HG02642 (cell line): ENCODE measurements at regions not wholly inside any gene's neighbourhood (a gene's known extent, or its start where the extent isn't known, plus 50 kb on each side); places are given as distances from the start of the nearest gene placed in this dataset.
"Not testable (repeated sequence)": the region's sequence is repeated elsewhere in the genome, so short reads cannot be mapped to it uniquely, and the experiment has no call there.

ENCODE experiments used
- ATAC-seq: cut with Tn5 transposase; IDR thresholded peaks from one replicate; pipeline ENCODE4 v1.9.1; 2021; ENCODE audit warnings: mild to moderate bottlenecking; ENCODE audit not compliant: unreplicated experiment, poor library complexity

GRCh38 chr13:105702441-105702840, 833.0 kb downstream of the EFNB2 start:
- ATAC-seq: no peak

- no peak for ATAC-seq
Observed at GRCh38 chr13:105692769-105693168, 842.7 kb downstream of the EFNB2 start.

- ATAC-seq: no peak
Observed at GRCh38 chr13:105684216-105684615, 851.2 kb downstream of the EFNB2 start.

GRCh38 chr13:105679838-105680237, 855.6 kb downstream of the EFNB2 start:
- no peak for ATAC-seq

GRCh38 chr13:105678072-105678471, 857.4 kb downstream of the EFNB2 start:
- ATAC-seq: no peak

GRCh38 chr13:105672881-105673280, 862.6 kb downstream of the EFNB2 start:
- no peak for ATAC-seq

GRCh38 chr13:105671131-105671530, 864.3 kb downstream of the EFNB2 start:
- not testable (repeated sequence) for ATAC-seq

- ATAC-seq: no peak
Observed at GRCh38 chr13:105670179-105670990, 865.1 kb downstream of the EFNB2 start.

- no peak for ATAC-seq
Observed at GRCh38 chr13:105665284-105665683, 870.2 kb downstream of the EFNB2 start.

GRCh38 chr13:105663182-105663581, 872.3 kb downstream of the EFNB2 start:
- no peak for ATAC-seq

- no peak for ATAC-seq
Observed at GRCh38 chr13:105660561-105660960, 874.9 kb downstream of the EFNB2 start.

- no peak for ATAC-seq
Observed at GRCh38 chr13:105658431-105658830, 877.0 kb downstream of the EFNB2 start.

GRCh38 chr13:105655046-105655445, 880.4 kb downstream of the EFNB2 start:
- no peak for ATAC-seq

GRCh38 chr13:105643966-105644365, 891.5 kb downstream of the EFNB2 start:
- no peak for ATAC-seq

- ATAC-seq: no peak
Observed at GRCh38 chr13:105642511-105642958, 892.9 kb downstream of the EFNB2 start.

- ATAC-seq: no peak
Observed at GRCh38 chr13:105641121-105641520, 894.3 kb downstream of the EFNB2 start.

GRCh38 chr13:105638426-105638825, 897.0 kb downstream of the EFNB2 start:
- ATAC-seq: no peak

- ATAC-seq: no peak
Observed at GRCh38 chr13:105634059-105634458, 901.4 kb downstream of the EFNB2 start.

- ATAC-seq: no peak
Observed at GRCh38 chr13:105630431-105630830, 905.0 kb downstream of the EFNB2 start.

GRCh38 chr13:105627270-105627669, 908.2 kb downstream of the EFNB2 start:
- ATAC-seq: no peak

GRCh38 chr13:105625691-105626090, 909.8 kb downstream of the EFNB2 start:
- no peak for ATAC-seq
